Common myeloid progenitor, CD34-positive (primary cell): ENCODE measurements at regions not wholly inside any gene's neighbourhood (a gene's known extent, or its start where the extent isn't known, plus 50 kb on each side); places are given as distances from the start of the nearest gene placed in this dataset.
A peak's percentile ranks its signal among the peaks of the same experiment; 100 is the strongest.

ENCODE experiments used
- CTCF ChIA-PET: fragments of 350-600 bp; sonication (Branson Sonifier 250); formaldehyde crosslinking; loops from one replicate; lab custom pipeline; 2021; ENCODE audit warnings: antibody characterized with exemption; lab: Charles Lee
- POLR2A ChIA-PET: fragments of 350-600 bp; sonication (Branson Sonifier 250); formaldehyde crosslinking; loops from one replicate; lab custom pipeline; 2021; ENCODE audit warnings: antibody characterized with exemption; lab: Charles Lee
- DNase-seq, 3 donors: peaks; one replicate each; pipeline versions ENCODE4 v3.0.0 to v3.0.0-alpha.2; 2013
- H3K27ac ChIP-seq, 2 experiments: 1 replicate in 1 of 2; 2 replicates in 1 of 2; pipeline ENCODE4 v1.7.0; 2013; ENCODE audit warnings: inconsistent platforms in 2 of 2, low read length in 2 of 2, mild to moderate bottlenecking in 2 of 2, low read depth in 1 of 2, moderate library complexity in 1 of 2; ENCODE audit not compliant: severe bottlenecking in 2 of 2, insufficient read depth in 1 of 2, poor library complexity in 1 of 2
- H3K27me3 ChIP-seq, 5 experiments: replicated peaks in 2 of 5; 1 replicate in 3 of 5; 2 replicates in 2 of 5; pipeline versions ENCODE4 v1.6.1 to v1.7.0; 2013; ENCODE audit warnings: low read length in 4 of 5, mild to moderate bottlenecking in 2 of 5, moderate library complexity in 2 of 5, inconsistent platforms in 1 of 5; ENCODE audit not compliant: insufficient read depth in 5 of 5, control insufficient read depth in 4 of 5
- H3K36me3 ChIP-seq, 4 experiments: 1 replicate in 2 of 4; 2 replicates in 2 of 4; pipeline versions ENCODE4 v1.6.1 to v1.7.0; 2013; ENCODE audit warnings: low read length in 3 of 4, control low read depth in 1 of 4, mild to moderate bottlenecking in 1 of 4; ENCODE audit not compliant: control insufficient read depth in 4 of 4, insufficient read depth in 4 of 4
- H3K4me1 ChIP-seq, 4 experiments: 1 replicate in 3 of 4; 2 replicates in 1 of 4; pipeline versions ENCODE4 v1.6.1 to v1.7.1; 2013; ENCODE audit warnings: low read length in 3 of 4, mild to moderate bottlenecking in 3 of 4, control low read depth in 1 of 4, inconsistent platforms in 1 of 4, moderate library complexity in 1 of 4; ENCODE audit not compliant: control insufficient read depth in 4 of 4, insufficient read depth in 4 of 4; ENCODE audit errors: control extremely low read depth in 1 of 4
- H3K4me3 ChIP-seq, 7 experiments: 1 replicate in 4 of 7; 2 replicates in 3 of 7; pipeline versions ENCODE4 v1.5.1 to v1.7.0; 2013; ENCODE audit warnings: mild to moderate bottlenecking in 7 of 7, low read length in 6 of 7, moderate library complexity in 6 of 7, inconsistent platforms in 2 of 7, low read depth in 2 of 7, control low read depth in 1 of 7; ENCODE audit not compliant: insufficient read depth in 4 of 7, control insufficient read depth in 1 of 7; ENCODE audit errors: extremely low read depth in 1 of 7
- H3K9me3 ChIP-seq, 5 experiments: 1 replicate in 4 of 5; 2 replicates in 1 of 5; pipeline versions ENCODE4 v1.6.1 to v1.7.1; 2013; ENCODE audit warnings: low read length in 4 of 5, mild to moderate bottlenecking in 2 of 5, inconsistent platforms in 1 of 5, low read depth in 1 of 5, moderate library complexity in 1 of 5; ENCODE audit not compliant: control insufficient read depth in 4 of 5, insufficient read depth in 2 of 5; ENCODE audit errors: control extremely low read depth in 1 of 5
- WGBS: methylation state at CpG from one replicate; pipeline ENCODE4 v1.1.5; 2013; ENCODE audit not compliant: insufficient coverage; 5-methylcytosine and 5-hydroxymethylcytosine counted together

DNA sequence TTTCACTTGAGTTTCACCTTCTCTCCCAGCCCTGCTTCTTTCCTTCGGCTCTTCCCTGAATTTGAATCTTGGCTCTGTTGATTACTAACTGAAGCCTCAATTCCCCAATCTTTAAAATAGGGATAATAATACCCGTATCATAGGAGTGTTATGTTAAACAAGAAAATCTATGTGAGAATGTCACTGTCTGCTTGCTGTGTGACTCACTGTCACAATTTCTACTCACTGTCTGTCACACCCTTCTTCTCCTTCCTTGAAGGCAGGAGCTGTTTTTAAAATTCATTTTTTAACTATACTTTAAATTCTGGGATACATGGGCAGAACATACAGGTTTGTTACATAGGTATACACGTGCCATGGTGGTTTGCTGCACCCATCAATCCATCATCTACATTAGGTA, 141.6 kb upstream of the CXCR4 start:
- peaks cover 4 to 14% (median 13%) of the 10 kb centered on the region in 4 experiments for H3K4me1 ChIP-seq
- no peak overlapping the region for H3K27ac ChIP-seq
- H3K27me3 ChIP-seq, result no peaks in the 10 kb centered on the region
- WGBS, result 100% methylated on average over 1 of the region's 3 CpGs
- POLR2A ChIA-PET, result interaction anchor here (0.6 kb wide), 1 partner anchor 593 kb away, joined by 5 read pairs; no protein-coding TSS in a partner anchor
- CTCF ChIA-PET, result no interaction called here
- peaks cover 0 to 2% (median 0%) of the 10 kb centered on the region in 5 experiments for H3K9me3 ChIP-seq
- no peak overlapping the region for H3K4me3 ChIP-seq
- no peaks in the 10 kb centered on the region for H3K36me3 ChIP-seq
- no peak for DNase-seq

- peaks cover 0 to 2% (median 0%) of the 10 kb centered on the region in 5 experiments for H3K9me3 ChIP-seq
- DNase-seq, result no peak
- WGBS, result no CpG with 5 or more reads among the region's 1 CpG
- no peak overlapping the region for H3K4me3 ChIP-seq
- no peaks in the 10 kb centered on the region for H3K27me3 ChIP-seq
- H3K27ac ChIP-seq, result no peak overlapping the region
- ChIA-PET POLR2A (interaction anchor here (0.6 kb wide), 1 partner anchor 259 kb away, joined by 4 read pairs; no protein-coding TSS in a partner anchor), CTCF (interaction anchor here (0.8 to 1.9 kb wide), 5 partner anchors 10 to 144 kb away, joined by 3 to 5 read pairs (median 3); no protein-coding TSS in a partner anchor)
- no peaks in the 10 kb centered on the region for H3K36me3 ChIP-seq
- peaks cover 4 to 20% (median 16%) of the 10 kb centered on the region in 4 experiments for H3K4me1 ChIP-seq
These were observed 139.9 kb upstream of the CXCR4 start for GRCh38 chr2:136257893-136258292.

DNA sequence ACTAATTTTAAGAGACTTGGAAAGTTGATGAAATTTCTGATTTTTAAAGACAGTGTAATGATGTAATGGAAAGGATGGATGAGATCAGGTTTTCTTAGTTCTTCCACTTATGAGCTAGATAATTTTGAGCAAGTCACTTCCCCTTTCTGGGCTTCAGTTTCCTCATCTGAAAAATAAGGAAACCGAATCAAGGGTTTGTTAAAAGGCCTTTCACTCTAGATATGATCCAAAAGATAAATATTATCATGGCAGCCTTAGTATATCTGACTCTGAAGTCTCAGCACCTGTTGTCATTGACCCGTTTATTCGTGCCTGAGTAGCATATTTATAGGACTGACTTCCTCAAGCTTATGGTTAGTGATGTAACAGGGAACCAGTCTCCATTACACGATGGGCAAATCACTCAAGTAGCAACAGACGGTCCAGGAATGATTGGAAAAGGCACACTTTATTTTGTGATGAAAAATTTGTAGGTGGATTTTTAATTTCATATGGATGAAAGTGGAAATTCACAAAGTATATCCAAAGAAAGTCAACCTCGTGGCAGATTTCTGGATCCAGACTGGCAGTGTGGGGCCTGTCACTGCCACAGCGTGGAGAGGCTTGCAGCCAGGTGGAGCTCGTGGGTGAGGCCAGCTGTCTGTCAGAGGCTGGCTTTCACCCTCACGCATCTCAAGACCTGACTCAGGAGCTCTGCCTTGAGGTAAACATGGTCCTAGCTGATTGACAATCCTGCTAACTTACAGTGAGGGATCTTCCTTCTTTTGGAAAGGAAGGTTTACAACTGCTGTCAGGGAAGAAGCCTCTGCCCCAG, 137.9 kb upstream of the CXCR4 start:
- POLR2A ChIA-PET, result interaction anchor here (0.5 kb wide), 1 partner anchor 50 kb away, joined by 3 read pairs; no protein-coding TSS in a partner anchor
- WGBS, result 43% methylated on average over 9 of the region's 9 CpGs
- DNase-seq, result peak; percentile 63 to 91 (median 88)

GRCh38 chr2:136255127-136255526, 137.2 kb upstream of the CXCR4 start:
- ChIA-PET POLR2A (no interaction called here), CTCF (interaction anchor here (0.9 to 1.8 kb wide), 4 partner anchors 8 to 130 kb away, joined by 3 to 4 read pairs (median 3); no protein-coding TSS in a partner anchor)
- Histone ChIP-seq H3K9me3 (peaks cover 0 to 2% (median 0%) of the 10 kb centered on the region in 5 experiments), H3K4me3 (no peak overlapping the region), H3K27ac (no peak overlapping the region), H3K4me1 (peaks cover 18 to 39% (median 29%) of the 10 kb centered on the region in 4 experiments), H3K36me3 (no peaks in the 10 kb centered on the region), H3K27me3 (no peaks in the 10 kb centered on the region)
- no peak for DNase-seq
- no CpG with 5 or more reads among the region's 3 CpGs for WGBS

More for the DNA sequence above, 137.9 kb upstream of the CXCR4 start:
- H3K27ac ChIP-seq, result peak overlapping the region; percentile 5 to 10
- no peak overlapping the region for H3K4me3 ChIP-seq
- H3K36me3 ChIP-seq, result no peaks in the 10 kb centered on the region
- no peaks in the 10 kb centered on the region for H3K27me3 ChIP-seq
- peaks cover 18 to 32% (median 24%) of the 10 kb centered on the region in 4 experiments for H3K4me1 ChIP-seq
- CTCF ChIA-PET, result interaction anchor here (0.9 to 1.9 kb wide), 7 partner anchors 8 to 131 kb away, joined by 3 to 6 read pairs (median 3); no protein-coding TSS in a partner anchor
- peaks cover 0 to 2% (median 0%) of the 10 kb centered on the region in 5 experiments for H3K9me3 ChIP-seq

GRCh38 chr2:136254681-136255080, 136.7 kb upstream of the CXCR4 start:
- WGBS, result 100% methylated on average over 2 of the region's 3 CpGs
- H3K36me3 ChIP-seq, result no peaks in the 10 kb centered on the region
- CTCF ChIA-PET, result interaction anchor here (0.8 to 1.8 kb wide), 6 partner anchors 10 to 130 kb away, joined by 3 to 5 read pairs (median 3); no protein-coding TSS in a partner anchor
- no peaks in the 10 kb centered on the region for H3K27me3 ChIP-seq
- POLR2A ChIA-PET, result no interaction called here
- H3K4me3 ChIP-seq, result no peak overlapping the region
- peaks cover 18 to 42% (median 30%) of the 10 kb centered on the region in 4 experiments for H3K4me1 ChIP-seq
- no peak for DNase-seq
- no peak overlapping the region for H3K27ac ChIP-seq
- peaks cover 0 to 2% (median 0%) of the 10 kb centered on the region in 5 experiments for H3K9me3 ChIP-seq

DNA sequence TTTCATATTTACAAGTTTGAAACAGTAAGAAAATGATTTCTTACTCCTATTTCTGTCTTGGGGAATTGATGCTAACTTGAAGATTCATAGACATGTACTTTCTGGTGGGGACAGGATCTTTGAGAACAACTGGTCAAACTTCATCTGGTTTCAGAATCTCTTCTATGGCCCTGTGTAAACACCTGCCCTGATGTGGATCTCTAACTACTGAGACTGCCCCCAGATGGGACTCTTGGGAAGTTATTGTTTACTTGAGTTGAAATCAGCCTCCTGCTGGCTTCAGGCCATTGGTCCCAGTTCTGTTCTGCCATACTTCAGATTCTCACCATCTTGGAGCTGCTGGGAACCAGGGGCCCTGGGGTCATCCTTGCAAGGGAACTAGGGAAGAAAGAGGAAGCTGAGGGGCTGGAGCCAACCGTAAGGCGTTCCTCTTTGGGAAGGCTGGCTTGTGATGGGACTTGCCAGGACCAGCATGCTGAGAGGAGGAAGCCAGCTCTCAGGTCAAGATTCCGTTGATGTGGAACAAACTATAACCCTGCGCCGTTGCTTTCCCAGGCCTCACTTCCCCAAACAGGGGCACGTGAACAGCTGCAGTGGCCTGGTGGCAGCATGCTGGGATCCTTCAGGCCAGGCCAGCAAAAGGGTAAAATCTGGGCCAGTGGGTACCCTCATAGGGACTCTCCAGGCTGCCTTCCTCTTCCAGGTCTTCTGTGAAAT, 135.5 kb upstream of the CXCR4 start:
- Histone ChIP-seq H3K36me3 (no peaks in the 10 kb centered on the region), H3K27me3 (no peaks in the 10 kb centered on the region), H3K4me3 (no peak overlapping the region), H3K27ac (no peak overlapping the region), H3K4me1 (peaks cover 18 to 44% (median 30%) of the 10 kb centered on the region in 4 experiments), H3K9me3 (peaks cover 0 to 2% (median 0%) of the 10 kb centered on the region in 5 experiments)
- 75% methylated on average over 6 of the region's 6 CpGs for WGBS
- DNase-seq, result no peak
- POLR2A ChIA-PET, result no interaction called here
- CTCF ChIA-PET, result interaction anchor here (0.8 to 1.8 kb wide), 6 partner anchors 9 to 129 kb away, joined by 3 to 5 read pairs (median 3); no protein-coding TSS in a partner anchor
